Suppressor macrophage (primary cell): ENCODE measurements at regions not wholly inside any gene's neighbourhood (a gene's known extent, or its start where the extent isn't known, plus 50 kb on each side); places are given as distances from the start of the nearest gene placed in this dataset.
"Not testable (repeated sequence)": the region's sequence is repeated elsewhere in the genome, so short reads cannot be mapped to it uniquely, and the experiment has no call there.

Experiments used
- DNase-seq, 4 experiments: peaks; one replicate each; pipeline ENCODE4 v3.0.0-alpha.2; 2020 to 2022

DNA sequence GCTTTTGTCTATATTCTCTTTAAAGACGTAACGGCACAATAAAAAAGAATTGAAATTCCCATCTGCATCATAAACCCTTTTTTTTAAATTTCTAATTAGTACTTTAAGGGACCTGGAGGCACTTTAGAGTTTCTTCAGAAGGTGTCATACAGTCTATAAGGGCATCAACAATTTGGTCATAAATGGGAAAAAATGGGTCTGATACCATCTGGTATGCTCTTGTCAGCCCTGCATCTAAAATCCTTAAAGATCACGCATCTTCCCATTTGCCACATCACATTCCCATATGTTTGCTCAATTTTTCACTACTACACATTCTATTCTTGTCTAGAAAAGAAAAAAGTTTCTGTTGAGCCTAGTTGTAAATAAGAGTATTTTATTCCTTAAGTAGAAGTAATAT is 53.8 kb downstream of the COX7C start:
- no peak for DNase-seq

DNA sequence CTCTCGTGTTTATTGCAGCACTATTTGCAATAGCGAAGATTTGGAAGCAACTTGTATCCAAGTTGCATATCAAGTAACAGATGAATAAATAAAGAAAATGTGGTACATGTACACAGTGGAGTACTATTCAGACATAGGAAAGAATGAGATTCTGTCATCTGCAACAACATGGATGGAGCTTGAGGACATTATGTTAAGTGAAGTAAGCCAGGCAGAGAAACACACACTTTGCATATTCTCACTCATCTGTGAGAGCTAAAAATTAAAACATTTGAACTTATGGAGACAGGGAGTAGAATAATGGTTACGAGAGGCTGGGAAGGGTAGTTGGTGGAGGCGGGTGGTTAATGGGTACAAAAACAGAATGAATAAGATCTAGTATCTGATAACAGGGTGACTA is 56.3 kb downstream of the COX7C start:
- DNase-seq: no peak

DNA sequence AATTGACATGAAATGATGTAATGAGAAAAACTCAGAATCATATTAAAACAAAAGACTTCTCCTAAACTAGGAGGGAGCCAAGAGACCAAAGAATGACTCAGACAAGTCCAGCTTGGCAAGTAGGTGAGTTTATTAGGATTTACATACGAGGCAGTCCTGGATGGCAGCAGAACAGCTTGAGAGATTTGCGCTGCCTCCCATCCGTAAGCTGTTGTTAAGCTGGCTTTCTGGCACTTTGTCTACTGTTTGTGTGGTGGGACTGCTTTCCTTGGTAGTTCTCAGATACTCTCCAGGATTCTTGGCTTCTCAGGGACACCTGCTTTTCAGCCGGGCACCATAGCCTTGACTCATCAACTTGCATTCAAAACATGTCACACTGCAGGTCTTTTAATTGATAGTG is 57.6 kb downstream of the COX7C start:
- DNase-seq: no peak

DNA sequence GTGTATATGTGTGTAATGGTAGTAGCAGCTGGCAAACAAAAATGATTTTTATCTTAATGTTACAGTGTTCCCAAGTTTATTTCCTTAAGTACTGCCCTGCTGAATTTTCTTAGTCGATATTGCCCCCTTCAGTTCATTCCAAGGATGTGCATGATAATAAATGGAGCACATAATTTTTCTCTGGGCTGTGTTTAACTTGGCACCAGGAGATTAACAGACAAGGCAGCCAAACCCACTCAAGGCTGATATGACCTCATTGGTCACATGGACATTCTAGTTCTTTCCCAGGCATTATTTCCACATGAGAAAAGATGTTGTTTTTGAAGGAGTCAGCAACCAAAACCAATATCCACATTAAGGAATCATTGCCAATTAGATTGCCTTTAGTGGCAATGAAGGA is 61.8 kb downstream of the COX7C start:
- DNase-seq: peak; percentile 5 to 47 (median 22)

DNA sequence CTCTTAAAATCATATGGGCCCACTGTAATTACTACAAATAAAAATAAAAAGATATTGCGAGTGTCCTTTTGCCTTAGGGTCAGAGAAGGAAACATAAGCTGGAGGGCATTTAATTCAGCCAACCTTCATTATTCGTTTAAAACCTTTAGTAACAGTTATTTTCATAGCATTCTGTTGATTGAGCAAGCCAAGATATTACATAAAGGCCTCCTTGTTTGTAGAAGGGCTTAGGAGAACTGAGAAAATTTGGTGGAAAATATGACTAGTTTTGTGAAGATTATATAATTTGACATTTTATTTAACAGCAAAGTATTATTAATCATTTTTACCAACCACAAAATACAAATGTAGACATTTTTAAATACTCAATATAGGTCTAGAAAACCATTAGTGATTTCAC is 62.2 kb downstream of the COX7C start:
- DNase-seq: no peak

DNA sequence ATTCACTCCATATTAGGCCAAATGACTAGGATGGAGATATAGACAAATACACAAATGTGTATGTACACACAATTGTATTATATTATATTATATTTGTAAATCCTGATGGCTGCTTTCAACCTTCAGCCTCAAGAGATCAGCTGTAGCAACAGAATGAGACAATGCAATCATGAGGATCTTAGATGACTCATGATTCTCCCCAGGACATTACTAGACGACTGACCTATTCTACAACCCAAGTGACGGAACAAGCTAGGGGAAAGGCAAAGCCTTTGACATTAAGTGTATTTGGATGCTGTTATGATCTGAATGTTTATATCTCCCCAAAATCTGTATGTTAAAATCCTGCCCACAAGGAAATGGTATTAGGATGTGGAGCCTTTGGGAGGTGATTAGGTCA is 66.5 kb downstream of the COX7C start:
- DNase-seq: no peak

DNA sequence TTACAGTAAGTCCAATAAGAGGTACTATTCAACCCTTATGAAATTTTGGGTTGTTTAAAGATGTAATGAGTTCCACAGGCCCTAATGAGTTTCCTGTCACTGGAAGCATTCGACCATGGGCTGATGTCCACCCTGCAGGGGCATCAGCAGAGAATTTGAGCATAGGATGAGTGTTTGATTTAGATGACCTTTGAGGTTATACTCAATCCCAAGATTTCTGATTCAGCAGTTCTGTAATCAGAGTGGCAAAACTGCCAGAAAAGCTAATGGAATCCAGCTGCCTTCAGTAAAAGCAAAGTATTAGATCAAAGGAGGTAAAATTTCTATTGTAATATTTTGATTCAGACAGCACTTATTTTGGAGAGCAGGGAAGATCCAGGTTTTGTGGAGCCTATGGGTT is 68.3 kb downstream of the COX7C start:
- no peak for DNase-seq

DNA sequence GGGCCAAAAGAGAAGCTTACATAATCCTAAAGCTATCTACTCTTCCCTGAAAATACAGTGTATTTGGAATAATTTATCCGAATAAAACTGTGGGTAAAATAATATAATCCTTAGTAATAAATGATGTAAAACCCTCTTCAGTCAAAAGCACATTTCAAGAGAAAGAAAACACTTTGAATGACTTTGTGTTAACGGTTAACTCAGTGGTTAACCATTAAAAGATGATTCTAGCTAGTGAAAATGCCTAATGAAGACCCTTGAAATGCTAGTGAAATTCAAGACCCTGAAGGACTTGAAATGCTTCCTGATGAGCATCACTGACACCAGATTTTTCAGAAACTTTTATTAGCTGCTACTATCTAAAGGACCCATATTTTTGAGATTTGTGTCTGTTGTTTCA is 70.7 kb downstream of the COX7C start:
- DNase-seq: no peak

DNA sequence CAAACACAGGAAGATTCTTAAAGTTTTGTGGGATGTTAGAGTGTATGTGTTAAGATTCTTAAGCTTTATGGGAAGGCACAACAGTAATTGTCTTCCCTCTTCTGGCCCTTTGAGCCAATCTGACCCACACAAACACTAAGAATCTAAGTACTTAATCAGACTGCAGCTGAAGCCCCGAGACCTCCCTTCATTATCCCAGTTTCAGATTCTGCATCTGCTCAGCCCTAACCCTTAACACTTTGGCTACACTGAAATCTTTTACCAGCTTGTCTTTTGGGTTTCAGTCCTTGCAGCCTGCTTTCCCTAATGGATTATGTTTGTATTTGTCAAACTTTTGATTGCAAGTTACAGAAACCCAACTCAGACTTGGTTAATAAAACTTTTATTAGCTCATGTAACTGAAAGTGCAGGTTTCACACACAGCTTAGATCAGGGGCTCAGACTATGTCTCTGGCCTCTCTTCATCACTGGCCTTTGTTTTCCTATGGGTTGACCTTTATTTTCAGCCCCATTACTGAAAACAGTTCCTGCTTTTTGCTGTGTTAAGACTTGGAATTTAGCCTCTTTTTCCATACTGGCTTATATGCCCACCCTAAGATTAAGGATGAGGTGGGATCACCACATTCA is 71.5 kb downstream of the COX7C start:
- DNase-seq: no peak

DNA sequence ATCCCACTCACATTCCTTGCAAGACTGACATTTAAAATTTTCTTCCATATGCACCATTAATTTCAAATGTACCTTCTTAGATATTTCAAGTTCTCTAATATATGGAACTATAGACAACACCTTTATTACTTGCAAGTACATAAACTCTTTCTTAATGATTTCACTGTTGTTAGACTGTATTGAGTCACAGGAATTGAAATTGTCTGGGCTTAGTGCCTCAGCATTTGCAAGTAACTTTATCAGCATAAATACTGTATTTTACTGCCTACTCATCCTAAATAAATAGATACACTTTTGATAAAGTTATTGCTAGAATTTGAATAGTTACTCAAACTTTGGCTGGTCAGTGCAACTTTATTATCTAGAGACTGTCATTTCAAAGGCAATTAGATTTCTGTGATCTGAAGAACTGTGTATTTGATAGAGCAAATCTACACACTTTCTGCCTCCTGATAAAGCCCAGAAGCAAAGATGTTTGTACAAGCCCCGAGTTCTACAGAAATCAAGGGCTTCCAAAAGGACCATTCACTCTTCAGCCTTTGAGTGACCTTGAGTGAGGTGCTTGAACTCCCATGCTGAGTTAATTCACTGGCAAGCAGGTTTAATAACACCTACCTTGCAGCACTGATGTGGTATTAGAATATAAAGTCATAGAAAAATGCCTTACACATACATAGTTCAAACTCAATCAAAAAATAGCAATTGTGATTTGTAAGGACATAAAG is 91.6 kb downstream of the COX7C start:
- no peak for DNase-seq

DNA sequence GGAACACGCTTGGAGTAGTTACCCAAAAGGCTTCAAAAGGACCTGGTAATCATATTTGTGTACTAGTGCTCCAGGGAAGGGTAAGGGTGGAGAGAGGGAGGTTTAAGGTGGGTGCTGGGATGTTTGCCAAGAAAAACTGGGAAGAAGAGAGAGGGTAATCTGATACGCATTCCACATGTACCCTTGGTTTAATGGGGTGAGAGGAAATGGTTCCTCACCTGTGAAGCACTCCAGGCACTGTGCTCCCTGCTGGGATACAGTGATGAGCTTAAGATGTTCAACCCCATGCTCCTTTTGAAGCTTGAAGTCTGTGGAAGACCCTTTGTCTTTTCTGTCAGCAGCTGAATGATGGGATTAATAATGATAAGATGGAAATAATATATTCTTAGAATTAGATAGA is 98.4 kb downstream of the COX7C start:
- no peak for DNase-seq

DNA sequence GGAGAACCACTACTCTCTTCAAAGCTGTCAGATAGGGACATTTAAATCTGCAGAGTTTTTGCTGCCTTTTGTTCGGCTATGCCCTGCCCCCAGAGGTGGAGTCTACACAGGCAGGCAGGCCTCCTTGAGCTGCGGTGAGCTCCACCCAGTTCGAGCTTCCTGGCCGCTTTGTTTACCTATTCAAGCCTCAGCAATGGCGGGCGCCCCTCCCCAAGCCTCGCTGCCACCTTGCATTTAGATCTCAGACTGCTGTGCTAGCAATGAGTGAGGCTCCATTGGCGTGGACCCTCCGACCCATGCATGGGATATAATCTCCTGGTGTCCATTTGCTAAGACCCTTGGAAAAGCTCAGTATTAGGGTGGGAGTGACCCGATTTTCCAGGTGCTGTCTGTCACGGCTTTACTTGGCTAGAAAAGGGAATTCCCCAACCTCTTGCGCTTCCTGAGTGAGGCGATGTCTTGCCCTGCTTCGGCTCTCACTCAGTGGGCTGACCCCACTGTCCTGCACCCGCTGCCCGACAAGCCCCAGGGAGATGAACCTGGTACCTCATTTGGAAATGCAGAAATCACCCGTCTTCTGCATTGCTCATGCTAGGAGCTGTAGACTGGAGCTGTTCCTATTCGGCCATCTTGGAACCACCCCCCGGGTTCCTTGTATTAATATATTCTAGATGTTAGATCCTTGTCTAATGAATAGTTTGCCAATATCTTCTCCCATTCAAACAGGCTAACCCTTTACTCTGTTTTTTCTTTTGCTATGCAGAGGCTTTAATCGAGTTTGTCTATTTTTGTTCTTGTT is 113.8 kb downstream of the COX7C start:
- DNase-seq: not testable (repeated sequence)

DNA sequence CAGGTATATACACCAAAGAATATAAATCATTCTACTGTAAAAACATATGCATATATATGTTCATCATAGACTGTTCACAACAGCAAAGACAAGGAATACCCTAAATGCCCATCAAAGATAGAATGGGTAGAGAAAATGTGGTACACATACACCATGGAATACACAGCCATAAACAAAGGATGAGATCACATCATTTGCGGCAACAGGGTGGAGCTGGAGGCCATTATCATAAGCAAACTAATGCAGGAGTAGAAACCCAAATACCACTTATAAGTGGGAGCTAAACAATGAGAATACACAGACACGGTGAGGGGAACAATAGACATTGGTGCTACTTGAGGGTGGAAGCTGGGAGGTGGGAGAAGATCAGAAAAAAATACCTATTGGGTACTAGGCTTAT is 117.6 kb downstream of the COX7C start:
- no peak for DNase-seq

DNA sequence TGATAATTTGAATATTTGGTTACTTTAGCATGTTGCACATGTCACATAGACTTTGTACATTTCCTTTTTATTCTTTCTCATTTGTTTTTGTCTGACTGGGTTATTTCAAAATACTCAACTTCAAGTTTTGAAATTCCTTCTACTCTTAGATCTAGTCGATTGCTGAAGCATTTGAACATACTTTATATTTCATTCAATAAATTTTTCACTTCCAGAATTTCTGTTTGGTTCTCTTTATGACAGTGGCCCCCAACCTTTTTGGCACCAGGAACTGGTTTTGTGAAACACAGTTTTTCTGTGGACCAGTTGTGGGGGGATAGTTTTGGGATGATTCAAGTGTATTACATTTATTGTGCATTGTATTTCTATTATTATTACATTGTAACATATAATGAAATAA is 119.8 kb downstream of the COX7C start:
- no peak for DNase-seq

DNA sequence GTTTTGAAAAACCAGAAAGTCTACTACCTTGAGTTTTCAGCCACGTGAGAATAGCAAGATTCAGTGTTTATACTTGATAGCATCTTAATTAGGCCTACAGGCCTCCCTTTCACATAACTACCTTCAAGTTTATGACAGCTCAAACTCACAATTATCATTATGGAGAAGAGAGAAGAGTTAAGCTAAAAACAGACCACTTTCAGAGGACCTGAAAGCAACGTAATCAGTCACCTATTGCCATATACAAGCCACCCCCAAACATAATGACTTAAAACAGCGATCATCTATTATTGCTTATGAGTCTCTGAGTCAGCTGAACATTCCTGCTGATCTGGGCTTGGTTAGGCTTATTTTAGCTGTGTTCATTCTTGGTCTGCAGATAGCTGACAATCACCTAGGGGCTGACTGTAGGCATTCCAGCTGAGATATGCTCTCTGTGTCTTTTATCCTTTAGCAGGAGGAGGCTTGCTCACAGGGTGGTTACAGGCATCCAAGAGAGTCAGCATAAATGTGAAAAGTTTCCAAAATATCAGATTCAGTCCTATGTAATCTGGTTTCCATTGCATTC is 130.9 kb downstream of the COX7C start:
- DNase-seq: no peak

DNA sequence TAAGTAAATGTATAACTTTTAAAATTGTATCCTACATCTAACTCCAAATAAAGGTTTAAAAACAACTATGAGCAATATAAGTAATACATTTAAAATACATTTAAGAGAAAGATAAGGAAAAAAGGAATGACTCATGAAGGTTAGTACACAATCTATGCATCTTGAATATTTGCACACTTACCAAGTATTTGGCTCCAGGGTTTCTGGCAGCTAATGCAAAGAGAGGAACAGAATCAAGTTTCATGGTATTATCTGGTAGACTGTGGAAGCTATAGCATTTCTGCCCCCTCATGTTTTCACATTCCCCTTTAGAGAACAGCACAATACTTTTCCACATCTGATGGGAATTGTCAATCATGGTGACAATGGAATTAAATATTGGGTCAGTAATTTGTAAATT is 132.1 kb downstream of the COX7C start:
- no peak for DNase-seq

DNA sequence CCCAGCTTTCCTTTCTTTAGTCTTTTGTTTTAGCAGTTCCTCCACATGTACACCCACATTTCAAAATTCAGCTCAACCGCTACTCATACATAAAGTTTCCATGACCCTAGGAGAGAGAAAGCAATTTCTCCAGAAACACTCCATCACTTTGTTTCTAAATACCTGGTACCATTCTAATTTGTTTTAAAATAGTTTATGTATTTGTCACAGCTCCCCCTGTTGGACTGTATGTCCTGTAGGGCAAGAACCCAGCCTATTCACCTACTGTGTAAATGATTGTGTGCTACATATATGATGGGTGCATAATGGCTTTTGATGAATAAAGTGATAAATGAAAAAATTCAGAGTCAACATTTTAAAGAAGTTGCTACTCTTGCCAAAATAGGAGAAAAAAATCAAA is 139.1 kb downstream of the COX7C start:
- no peak for DNase-seq

DNA sequence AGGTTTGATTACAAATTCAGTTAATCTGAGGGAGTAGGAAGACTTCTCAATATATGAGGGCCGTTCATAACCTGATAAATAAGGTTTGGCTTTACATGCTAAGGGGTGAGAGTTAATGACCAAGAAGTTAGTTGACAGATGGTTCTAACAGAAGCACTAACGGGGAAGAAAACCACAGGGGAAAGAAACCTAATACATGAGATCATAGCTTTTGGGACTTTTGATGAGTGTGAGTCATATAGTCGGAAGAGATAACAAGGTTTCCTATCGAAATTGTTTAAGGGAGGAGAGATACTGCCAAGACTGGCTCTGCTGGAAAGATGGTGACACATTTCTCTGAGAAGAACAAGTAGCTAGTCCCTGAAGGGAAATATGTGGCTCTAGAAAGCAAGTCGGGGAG is 140.1 kb downstream of the COX7C start:
- no peak for DNase-seq

DNA sequence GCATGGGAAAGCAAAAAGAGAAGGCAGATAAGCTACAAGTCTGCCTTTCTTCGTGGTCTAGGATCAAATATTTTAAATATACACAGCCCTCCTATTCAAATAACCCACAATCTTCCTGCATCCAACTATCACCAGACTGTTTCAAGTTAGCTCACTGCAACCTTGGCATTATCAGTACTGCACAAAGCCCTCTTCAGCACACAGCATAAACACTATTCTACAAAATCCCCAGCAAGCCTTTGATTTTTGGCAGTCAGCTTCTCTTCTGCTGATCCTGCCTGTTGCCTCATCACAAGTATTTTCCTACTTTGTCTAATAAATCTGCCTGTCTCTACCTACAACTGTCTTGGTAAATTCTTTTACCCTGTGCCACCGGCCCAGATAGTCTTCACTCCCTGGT is 142.9 kb downstream of the COX7C start:
- DNase-seq: no peak

DNA sequence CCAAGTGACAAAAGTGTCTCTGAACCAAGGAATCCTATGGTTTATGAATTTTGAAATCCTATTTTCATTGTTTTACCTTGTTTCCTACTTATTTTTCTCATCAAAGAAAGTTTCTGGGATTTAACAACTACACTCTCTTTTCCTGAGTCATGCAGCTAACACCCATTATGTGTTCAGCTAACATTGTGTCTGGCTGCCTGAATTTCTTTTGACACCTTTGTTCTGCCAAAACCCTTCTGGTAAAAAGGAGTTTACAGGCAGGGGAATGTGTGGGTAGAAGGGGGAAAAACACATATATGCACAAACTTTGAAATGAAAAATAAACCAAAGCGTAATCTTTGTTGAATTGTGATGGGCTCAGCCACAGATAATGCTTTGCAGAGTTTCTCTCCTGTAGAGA is 146.2 kb downstream of the COX7C start:
- DNase-seq: no peak

DNA sequence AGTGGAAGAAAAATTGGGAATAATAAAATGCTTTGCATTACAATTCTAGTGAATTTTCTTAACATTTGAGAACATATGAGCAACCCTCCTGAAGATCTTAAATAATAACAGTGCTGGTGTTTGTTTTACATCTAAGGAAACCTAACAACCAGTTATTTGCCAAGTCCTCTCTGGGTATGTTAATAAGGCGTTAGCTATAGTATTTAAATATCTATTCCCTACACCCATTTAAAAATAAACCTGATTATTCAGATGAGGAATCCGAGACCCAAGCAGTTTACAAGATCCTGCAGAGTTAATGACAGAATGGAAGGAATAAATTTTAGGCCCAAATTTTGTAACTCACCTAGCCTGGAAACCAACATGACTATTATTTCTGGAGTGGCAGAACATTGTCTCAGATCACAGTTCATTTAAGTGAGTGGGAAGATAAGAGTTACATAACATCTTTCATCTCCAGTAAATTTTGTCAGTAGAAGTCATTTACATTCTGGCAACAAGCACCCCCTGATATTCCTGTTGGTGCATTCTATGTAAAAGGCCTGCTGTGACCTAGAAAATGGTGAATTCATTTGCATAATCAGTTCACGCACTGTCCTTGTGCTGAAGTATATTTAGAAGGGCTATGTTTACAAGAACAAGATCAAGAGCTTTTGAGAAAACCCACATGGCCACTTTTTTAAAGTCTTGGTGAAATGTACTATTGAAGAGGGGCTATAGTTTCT is 148.2 kb downstream of the COX7C start:
- no peak for DNase-seq

DNA sequence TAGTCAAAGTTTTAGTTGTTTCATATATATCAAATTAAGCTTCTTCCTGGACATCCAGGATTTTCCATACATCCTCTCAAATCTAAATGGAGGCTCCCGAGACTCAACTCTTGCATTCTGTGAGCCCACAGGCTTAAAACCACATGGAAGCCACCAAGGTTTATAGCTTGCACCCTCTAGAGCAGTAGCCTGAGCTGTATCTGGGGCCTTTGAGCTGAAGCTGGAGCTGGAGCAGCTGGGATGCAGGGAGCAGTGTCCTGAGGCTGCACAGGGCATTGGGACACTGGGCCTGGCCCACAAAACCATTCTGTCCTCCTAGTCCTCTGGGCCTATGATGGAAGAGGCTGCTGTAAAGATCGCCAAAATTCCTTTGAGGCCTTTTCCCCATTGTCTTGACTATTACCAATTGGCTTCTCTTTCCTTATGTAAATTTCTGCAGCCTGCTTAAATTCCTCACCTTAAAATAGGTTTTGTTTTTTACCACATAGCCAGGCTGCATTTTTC is 151.0 kb downstream of the COX7C start:
- no peak for DNase-seq

DNA sequence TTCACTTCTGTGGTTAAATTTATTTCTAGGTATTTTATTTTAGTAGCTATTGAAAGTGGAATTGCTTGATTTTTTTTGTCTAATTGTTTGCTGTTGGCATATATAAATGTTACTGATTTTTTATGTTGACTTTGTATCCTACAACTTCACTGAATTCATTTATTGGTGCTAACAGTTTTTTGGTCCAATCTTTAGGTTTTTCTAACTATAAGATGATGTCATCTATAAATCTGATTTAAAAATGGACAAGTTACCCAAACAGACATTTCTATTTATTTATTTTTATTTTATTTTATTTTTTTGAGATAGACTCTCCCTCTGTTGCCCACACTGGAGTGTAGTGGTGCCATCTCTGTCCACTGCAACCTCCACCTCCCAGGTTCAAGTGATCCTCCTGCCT is 162.3 kb downstream of the COX7C start:
- DNase-seq: no peak
